ENCODE measurements at regions not wholly inside any gene's neighbourhood (a gene's known extent, or its start where the extent isn't known, plus 50 kb on each side); places are given as distances from the start of the nearest gene placed in this dataset.

GRCh38 chr2:71736091-71736861, 282.9 kb downstream of the DYSF start:
- DNase-seq = no peak
- Histone ChIP-seq H3K27ac (no peak overlapping the region), H3K27me3 (replicated peaks in 1 of 7) (peaks cover 0 to 12% (median 0%) of the 10 kb centered on the region in 7 donors), H3K4me3 (no peak overlapping the region), H3K4me1 (no peaks in the 10 kb centered on the region), H3K9me3 (peaks cover 0 to 10% (median 0%) of the 10 kb centered on the region in 8 donors), H3K36me3 (no peaks in the 10 kb centered on the region)
- 73 to 83% (median 76%) methylated on average over 13 of the region's 13 CpGs for WGBS, 5 donors
- intact Hi-C loops (cut with DNase I; ENCODE audit: low total_unique reads) = no loop called here
- no peak for TF ChIP-seq CTCF (IDR thresholded peaks at IDR 0.05 in 8 of 11, conservative IDR thresholded peaks at IDR 0.05 in 3 of 11)
- TF ChIP-seq POLR2AphosphoS5 (IDR thresholded peaks at IDR 0.05) = peak in 1 of 3 donors; percentile 24
- no peak for TF ChIP-seq POLR2A (IDR thresholded peaks at IDR 0.05)

Small RNA genes lying in the stretch of these regions (small RNA-seq; reads per million reads assigned to genes)
- gene RPS20P10 = 0 reads per million in 4 donors

All from spleen (tissue), 11 donors.